ENCODE measurements at regions not wholly inside any gene's neighbourhood (a gene's known extent, or its start where the extent isn't known, plus 50 kb on each side); places are given as distances from the start of the nearest gene placed in this dataset.

GRCh38 chr6:113686049-113686448 is 171.1 kb upstream of the MARCKS start:
- TF ChIP-seq CTCF (IDR thresholded peaks at IDR 0.05) = no peak
- TF ChIP-seq POLR2A (IDR thresholded peaks at IDR 0.05) = no peak
